Adipocyte (in vitro differentiated cells): ENCODE measurements at regions not wholly inside any gene's neighbourhood (a gene's known extent, or its start where the extent isn't known, plus 50 kb on each side); places are given as distances from the start of the nearest gene placed in this dataset.

Experiments used
- DNase-seq: peaks from one replicate; pipeline ENCODE4 v3.0.0-alpha.2; 2015; ENCODE audit warnings: low read depth
- H3K27me3 ChIP-seq: replicated peaks from 2 replicates; pipeline ENCODE4 v1.7.0; 2013; ENCODE audit warnings: mild to moderate bottlenecking, low read length, moderate library complexity; ENCODE audit not compliant: control insufficient read depth, insufficient read depth
- H3K36me3 ChIP-seq: 2 replicates; pipeline ENCODE4 v1.7.0; 2013; ENCODE audit warnings: low read length, mild to moderate bottlenecking, moderate library complexity; ENCODE audit not compliant: control insufficient read depth, insufficient read depth, severe bottlenecking
- H3K4me1 ChIP-seq: 2 replicates; pipeline ENCODE4 v1.7.0; 2013; ENCODE audit warnings: mild to moderate bottlenecking, low read length, moderate library complexity; ENCODE audit not compliant: control insufficient read depth, insufficient read depth
- H3K4me3 ChIP-seq: 2 replicates; pipeline ENCODE4 v1.7.0; 2013; ENCODE audit warnings: mild to moderate bottlenecking, low read length, moderate library complexity
- H3K9ac ChIP-seq: 2 replicates; pipeline ENCODE4 v1.7.0; 2013; ENCODE audit warnings: mild to moderate bottlenecking, low read length, moderate library complexity
- H3K9me3 ChIP-seq: 2 replicates; pipeline ENCODE4 v1.7.0; 2013; ENCODE audit warnings: mild to moderate bottlenecking, low read length, moderate library complexity; ENCODE audit not compliant: control insufficient read depth

DNA sequence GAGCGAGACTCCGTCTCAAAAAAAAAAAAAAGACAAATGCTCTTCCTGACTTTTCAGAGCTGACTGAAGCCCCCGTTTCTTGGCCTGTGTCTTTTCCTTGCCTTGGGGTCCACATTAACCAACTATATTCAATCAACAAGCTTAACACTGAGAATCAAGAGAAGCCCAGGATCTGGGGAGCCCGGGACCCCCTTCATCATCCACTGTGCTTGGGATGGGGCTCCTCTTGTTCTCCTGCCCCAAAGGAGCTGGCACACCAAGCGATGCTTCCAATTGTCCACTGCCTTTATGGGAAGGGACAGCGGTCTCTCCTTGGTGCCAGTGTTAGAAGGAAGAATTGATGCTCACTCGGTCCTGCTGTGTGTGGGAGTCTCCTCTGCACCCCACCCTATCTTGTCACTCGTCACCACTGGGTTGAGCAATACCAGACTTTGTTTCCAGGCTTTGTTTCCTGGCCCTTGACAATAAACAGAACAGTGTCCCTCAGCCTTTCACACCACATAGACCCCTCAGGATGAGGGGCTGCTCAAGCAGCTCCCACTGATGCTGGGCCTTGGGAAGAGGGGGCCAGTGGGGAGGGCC lies 146.7 kb downstream of the KCNJ12 start:
- no peak for DNase-seq
- Histone ChIP-seq H3K36me3 (no peaks in the 10 kb centered on the region), H3K9ac (no peak overlapping the region), H3K27me3 (no peaks in the 10 kb centered on the region), H3K9me3 (no peaks in the 10 kb centered on the region), H3K4me3 (no peak overlapping the region), H3K4me1 (no peaks in the 10 kb centered on the region)

DNA sequence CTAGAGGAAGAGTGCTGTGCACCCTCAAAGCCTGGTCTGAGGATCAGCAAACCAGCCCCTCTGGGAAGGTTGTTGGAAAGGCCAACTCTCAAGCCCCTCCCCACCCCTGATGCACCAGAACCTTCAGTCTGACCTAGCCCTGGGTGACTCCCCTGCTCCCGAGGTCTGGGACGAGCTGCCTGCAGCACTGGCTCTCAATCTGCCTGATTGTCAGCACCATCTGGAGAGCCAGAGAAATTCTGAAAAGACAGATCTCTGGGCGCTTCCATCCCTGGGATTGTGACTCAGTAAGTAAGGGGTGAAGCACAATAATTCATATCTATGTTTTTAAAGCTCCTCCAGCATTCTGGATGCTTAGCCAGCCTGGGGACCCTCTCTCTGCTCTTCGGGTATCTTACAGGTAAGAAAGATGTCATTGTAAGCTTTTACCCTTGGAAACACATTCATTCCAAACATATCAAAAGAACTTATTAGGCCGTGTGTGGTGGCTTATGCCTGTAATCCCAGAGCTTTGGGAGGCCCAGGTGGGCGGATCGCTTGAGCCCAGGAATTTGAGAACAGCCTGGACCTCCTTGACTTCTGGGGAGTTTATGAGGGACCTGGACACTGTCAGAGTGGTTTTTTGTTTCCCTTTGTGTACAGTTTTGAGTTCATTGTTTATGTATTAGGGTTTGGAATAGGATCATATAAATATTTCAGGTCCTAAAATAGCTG lies 147.5 kb downstream of the KCNJ12 start:
- no peak for DNase-seq
- Histone ChIP-seq H3K9ac (no peak overlapping the region), H3K36me3 (no peaks in the 10 kb centered on the region), H3K9me3 (no peaks in the 10 kb centered on the region), H3K27me3 (no peaks in the 10 kb centered on the region), H3K4me1 (no peaks in the 10 kb centered on the region), H3K4me3 (no peak overlapping the region)

DNA sequence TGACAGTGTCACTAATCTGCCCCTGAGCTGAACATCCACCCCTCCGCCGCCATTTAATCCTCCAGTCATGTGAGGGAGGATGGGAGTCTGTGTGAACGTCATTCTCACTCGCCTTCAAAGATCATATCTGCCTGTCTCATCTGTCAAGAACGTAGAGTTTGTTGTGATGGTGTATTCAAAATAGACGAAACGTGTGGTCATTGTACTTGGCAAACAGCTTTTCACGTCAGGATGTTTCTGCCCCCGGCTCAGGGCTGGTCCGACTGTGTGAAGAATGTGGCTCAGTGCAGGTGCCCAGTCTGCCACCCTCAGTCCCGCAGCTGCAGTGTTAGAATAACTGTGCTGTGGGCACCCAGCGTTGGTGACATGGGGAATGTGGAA lies 148.0 kb downstream of the KCNJ12 start:
- Histone ChIP-seq H3K4me1 (no peaks in the 10 kb centered on the region), H3K4me3 (no peak overlapping the region), H3K36me3 (no peaks in the 10 kb centered on the region), H3K27me3 (no peaks in the 10 kb centered on the region), H3K9ac (no peak overlapping the region), H3K9me3 (no peaks in the 10 kb centered on the region)
- no peak for DNase-seq

DNA sequence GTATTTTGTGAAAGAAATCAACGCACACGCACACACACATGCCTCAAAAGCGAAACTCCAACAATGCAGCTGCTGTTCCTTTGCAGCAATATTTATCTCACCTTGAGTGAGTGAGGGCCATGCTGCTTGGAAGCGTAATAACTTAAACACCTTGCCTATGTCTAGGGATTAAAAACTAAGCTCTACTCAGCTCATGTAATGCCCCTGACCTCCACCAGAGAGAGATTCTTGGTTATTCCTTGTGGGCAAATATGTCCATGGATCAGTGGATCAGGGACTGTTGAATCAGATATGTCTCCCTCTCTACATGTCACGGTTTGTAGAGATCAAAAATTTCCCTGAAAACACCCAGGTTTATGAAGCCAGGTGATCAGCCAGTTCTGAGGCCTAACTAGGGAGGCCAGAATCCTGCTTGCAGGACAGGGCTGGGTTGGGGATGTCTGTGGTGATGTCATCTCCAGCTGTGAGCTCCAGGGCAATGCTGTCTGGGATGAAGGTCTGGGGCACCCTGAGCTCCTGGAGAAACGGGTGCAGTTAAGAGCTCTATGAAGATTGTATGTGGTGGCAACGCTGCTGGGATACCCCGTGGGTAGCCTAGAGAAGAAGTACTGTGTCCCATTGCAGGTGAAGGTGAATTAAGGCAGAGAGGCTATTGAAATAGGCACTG lies 149.4 kb downstream of the KCNJ12 start:
- no peaks in the 10 kb centered on the region for H3K27me3 ChIP-seq
- H3K9me3 ChIP-seq: no peaks in the 10 kb centered on the region
- no peaks in the 10 kb centered on the region for H3K4me1 ChIP-seq
- H3K9ac ChIP-seq: no peak overlapping the region
- H3K4me3 ChIP-seq: no peak overlapping the region
- DNase-seq: no peak
- H3K36me3 ChIP-seq: no peaks in the 10 kb centered on the region

DNA sequence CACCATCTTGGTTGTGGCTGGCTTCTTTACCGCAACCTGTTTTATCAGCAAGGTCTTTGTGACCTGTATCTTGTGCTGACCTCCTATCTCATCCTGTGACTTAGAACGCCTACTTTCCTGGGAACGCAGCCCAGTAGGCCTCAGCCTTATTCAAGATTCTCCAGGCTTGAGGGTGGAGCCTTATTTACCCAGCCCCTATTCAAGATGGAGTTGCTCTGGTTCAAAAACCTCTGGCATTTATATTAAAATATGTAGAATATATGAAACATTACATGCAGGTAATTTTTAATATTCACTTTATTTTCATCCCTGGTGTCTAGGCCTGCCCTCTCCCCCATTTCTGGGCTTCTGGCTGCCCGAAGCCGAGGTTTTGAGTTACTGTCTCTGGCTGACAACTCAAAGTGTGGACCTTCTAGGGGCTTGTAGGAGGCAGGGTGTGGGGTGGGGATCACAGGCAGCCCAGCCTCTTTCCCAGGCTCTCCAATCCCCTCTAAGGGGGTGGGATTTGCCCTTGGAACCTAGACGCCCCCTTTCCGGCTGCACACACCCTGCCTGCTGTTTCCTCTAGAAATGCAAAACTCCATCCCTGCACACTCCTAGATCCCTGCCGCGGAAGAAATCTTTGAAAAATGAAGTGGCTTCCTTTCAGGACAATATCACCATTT lies 152.0 kb downstream of the KCNJ12 start:
- Histone ChIP-seq H3K4me3 (no peak overlapping the region), H3K9ac (no peak overlapping the region), H3K36me3 (peaks cover 12% of the 10 kb centered on the region), H3K4me1 (no peaks in the 10 kb centered on the region), H3K27me3 (no peaks in the 10 kb centered on the region), H3K9me3 (no peaks in the 10 kb centered on the region)
- no peak for DNase-seq

DNA sequence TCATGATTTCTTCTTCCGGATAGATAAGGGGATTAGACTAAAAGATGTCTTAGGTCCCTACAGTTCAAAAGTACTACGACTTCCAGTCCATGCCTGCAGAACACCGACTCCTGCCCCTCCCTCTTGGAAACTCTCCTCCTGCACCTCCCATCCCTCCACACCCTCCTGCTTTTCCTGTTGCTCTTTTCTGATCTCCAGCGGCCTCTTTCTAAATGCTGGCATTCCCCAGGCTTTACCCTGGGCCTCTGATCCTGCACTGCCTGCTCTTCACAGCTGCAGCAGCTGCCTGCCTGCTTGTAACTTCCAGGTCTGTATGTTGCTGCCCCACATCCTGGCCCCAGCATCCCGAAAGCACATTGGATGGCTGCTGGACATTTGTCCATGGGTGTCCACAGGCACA lies 154.2 kb downstream of the KCNJ12 start:
- H3K9ac ChIP-seq: no peak overlapping the region
- H3K9me3 ChIP-seq: no peaks in the 10 kb centered on the region
- peaks cover 33% of the 10 kb centered on the region for H3K36me3 ChIP-seq
- no peaks in the 10 kb centered on the region for H3K4me1 ChIP-seq
- DNase-seq: no peak
- H3K4me3 ChIP-seq: no peak overlapping the region
- H3K27me3 ChIP-seq: no peaks in the 10 kb centered on the region

DNA sequence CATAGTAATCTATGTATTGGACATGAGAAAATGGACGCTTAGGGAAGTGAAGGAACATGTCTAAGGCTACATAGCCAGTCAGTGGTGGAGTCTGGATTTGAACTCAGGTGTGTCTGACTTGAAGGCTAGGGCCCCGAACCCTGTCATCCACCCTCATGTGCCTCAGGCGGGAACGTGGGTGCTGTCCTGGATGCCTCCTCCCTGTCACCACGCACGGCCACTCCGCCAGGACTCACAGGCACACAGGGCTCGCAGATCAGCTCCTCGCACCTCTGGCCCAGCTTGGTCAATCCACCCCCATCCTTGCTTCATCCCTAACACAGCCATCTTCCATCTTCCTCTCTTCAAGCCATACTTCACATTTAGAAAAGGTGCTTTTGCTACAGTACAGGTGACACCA lies 154.7 kb downstream of the KCNJ12 start:
- H3K36me3 ChIP-seq: peaks cover 33% of the 10 kb centered on the region
- H3K9ac ChIP-seq: no peak overlapping the region
- H3K9me3 ChIP-seq: no peaks in the 10 kb centered on the region
- no peaks in the 10 kb centered on the region for H3K27me3 ChIP-seq
- H3K4me1 ChIP-seq: no peaks in the 10 kb centered on the region
- no peak for DNase-seq
- no peak overlapping the region for H3K4me3 ChIP-seq

GRCh38 chr17:21532763-21533385 lies 156.7 kb downstream of the KCNJ12 start:
- H3K36me3 ChIP-seq: peaks cover 33% of the 10 kb centered on the region
- no peak overlapping the region for H3K9ac ChIP-seq
- H3K9me3 ChIP-seq: peaks cover 9% of the 10 kb centered on the region
- H3K4me1 ChIP-seq: no peaks in the 10 kb centered on the region
- no peak overlapping the region for H3K4me3 ChIP-seq
- no peaks in the 10 kb centered on the region for H3K27me3 ChIP-seq
- DNase-seq: no peak

- no peak overlapping the region for H3K9ac ChIP-seq
- no peak for DNase-seq
- H3K4me3 ChIP-seq: no peak overlapping the region
- H3K9me3 ChIP-seq: peaks cover 21% of the 10 kb centered on the region
- H3K4me1 ChIP-seq: no peaks in the 10 kb centered on the region
- H3K27me3 ChIP-seq: no peaks in the 10 kb centered on the region
- H3K36me3 ChIP-seq: peaks cover 33% of the 10 kb centered on the region
Measured at GRCh38 chr17:21535686-21536375, 156.5 kb upstream of the KCNJ18 start.

DNA sequence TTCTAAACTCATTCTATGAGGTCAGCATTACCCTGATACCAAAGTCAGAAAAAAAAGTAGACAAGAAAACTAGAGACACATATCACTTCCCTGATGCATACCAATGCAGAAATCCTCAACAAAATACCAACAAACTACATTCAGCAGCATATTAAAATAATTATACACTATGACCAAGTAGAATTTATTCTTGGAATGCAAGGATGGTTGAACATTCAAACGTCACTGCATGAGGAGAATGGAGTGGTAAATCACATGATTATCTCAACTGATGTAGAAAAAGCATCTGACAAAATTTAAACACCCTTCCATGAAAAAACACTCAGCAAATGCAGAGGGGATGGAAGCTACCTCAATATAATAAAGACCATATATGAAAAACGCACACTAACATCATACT lies 155.0 kb upstream of the KCNJ18 start:
- H3K9ac ChIP-seq: no peak overlapping the region
- peaks cover 32% of the 10 kb centered on the region for H3K36me3 ChIP-seq
- no peak for DNase-seq
- H3K9me3 ChIP-seq: peaks cover 21% of the 10 kb centered on the region
- peaks cover 10% of the 10 kb centered on the region for H3K4me1 ChIP-seq
- H3K4me3 ChIP-seq: peak overlapping the region; percentile 26
- H3K27me3 ChIP-seq: no peaks in the 10 kb centered on the region
